ENCODE measurements at regions not wholly inside any gene's neighbourhood (a gene's known extent, or its start where the extent isn't known, plus 50 kb on each side); places are given as distances from the start of the nearest gene placed in this dataset.

DNA sequence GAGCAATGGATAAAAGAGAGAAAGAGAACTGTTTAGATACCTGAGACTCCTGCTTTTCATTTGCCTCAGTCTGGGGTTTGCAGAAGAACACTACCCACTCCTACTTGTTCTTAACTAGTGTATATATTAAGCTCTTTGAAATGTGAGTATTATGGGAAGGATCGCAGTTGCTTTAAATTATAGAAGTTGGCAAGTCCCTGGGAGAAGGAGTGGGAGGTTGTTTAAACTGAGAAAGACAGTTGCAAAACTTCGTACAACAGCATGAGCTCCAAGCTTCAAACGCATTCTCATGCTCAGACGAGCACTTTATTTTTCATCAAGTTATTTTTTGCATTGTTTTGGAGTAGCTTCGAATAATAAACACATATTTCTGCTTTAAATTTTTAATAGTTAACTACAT lies 88.1 kb upstream of the C1QTNF7 start:
- no peak overlapping the region for H3K4me3 ChIP-seq (ENCODE audit: low read depth, low read length)
- no peak overlapping the region for H3K27ac ChIP-seq
- H3K27me3 ChIP-seq (ENCODE audit: insufficient read depth, low read depth, severe bottlenecking), result no peaks in the 10 kb centered on the region
- no peaks in the 10 kb centered on the region for H3K9me3 ChIP-seq (ENCODE audit: severe bottlenecking)
- TF ChIP-seq, protein P1, sequence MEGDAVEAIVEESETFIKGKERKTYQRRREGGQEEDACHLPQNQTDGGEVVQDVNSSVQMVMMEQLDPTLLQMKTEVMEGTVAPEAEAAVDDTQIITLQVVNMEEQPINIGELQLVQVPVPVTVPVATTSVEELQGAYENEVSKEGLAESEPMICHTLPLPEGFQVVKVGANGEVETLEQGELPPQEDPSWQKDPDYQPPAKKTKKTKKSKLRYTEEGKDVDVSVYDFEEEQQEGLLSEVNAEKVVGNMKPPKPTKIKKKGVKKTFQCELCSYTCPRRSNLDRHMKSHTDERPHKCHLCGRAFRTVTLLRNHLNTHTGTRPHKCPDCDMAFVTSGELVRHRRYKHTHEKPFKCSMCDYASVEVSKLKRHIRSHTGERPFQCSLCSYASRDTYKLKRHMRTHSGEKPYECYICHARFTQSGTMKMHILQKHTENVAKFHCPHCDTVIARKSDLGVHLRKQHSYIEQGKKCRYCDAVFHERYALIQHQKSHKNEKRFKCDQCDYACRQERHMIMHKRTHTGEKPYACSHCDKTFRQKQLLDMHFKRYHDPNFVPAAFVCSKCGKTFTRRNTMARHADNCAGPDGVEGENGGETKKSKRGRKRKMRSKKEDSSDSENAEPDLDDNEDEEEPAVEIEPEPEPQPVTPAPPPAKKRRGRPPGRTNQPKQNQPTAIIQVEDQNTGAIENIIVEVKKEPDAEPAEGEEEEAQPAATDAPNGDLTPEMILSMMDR (IDR thresholded peaks at IDR 0.05; ENCODE audit: low read depth, low read length), result no peak
- DNase-seq, result no peak
- no peaks in the 10 kb centered on the region for H3K36me3 ChIP-seq

DNA sequence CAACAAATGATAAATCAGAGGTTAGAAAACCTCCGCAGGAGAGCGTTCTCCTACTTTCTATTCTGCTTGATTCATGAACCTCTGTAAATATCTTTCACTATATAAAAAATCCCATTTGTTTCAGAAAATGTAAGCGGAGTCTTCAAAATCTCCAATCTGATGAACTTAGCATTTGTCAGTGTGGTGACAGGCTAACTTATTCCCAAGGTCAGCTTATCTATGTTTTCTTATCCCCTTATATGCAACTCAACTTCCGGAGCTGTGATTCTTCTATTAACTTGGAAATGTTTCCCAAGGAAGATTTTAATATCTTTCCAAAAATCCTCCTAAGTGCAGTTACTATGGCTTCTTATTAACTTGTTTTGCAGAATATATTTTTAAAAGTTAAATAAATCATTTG lies 87.5 kb upstream of the C1QTNF7 start:
- Histone ChIP-seq H3K9me3 (ENCODE audit: severe bottlenecking) (no peaks in the 10 kb centered on the region), H3K4me3 (ENCODE audit: low read depth, low read length) (no peak overlapping the region), H3K36me3 (no peaks in the 10 kb centered on the region), H3K27me3 (ENCODE audit: insufficient read depth, low read depth, severe bottlenecking) (no peaks in the 10 kb centered on the region), H3K27ac (no peak overlapping the region)
- TF ChIP-seq, protein P1 (IDR thresholded peaks at IDR 0.05; ENCODE audit: low read depth, low read length), result no peak
- DNase-seq, result no peak

DNA sequence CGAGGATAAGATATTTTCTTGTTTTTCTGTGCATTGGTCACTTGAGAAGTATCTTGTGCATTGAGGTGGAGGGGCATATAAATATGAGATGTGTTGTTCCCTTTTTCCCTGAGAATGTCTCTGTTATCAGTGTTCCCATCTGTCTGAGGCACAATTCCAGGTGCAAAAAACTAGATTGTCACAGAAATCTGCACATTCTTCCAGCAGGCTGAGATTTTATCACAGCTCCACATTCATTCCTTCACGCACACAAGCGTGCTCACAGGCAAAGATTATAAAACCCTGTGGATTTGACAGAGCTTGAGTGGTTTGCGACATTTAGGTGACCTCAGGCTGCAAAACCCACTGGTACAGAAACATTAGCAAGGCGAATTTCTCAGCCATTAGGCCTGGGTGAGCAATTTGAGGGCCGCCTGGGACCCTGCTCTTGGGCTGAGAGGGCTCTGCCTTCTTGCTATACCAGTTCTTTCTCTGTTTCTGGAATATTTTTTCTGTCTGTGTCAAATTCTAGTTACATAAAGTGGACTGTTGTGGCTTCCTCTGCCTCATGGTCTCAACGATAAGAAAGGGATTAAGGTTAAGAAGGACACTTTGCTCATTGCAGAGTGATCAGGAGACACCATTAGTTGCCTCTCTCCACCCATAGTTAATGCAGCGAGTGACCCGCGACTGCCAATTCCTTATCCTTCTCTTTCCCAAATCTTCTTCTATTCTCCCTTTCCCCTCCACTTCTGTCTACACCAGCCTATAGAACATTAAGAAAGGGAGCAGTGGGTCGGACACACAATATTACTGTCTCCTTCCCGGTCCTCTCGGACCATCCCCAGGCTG lies 86.7 kb upstream of the C1QTNF7 start:
- H3K4me3 ChIP-seq (ENCODE audit: low read depth, low read length), result no peak overlapping the region
- H3K27me3 ChIP-seq (ENCODE audit: insufficient read depth, low read depth, severe bottlenecking), result no peaks in the 10 kb centered on the region
- TF ChIP-seq, protein P1 (IDR thresholded peaks at IDR 0.05; ENCODE audit: low read depth, low read length), result no peak
- no peaks in the 10 kb centered on the region for H3K9me3 ChIP-seq (ENCODE audit: severe bottlenecking)
- H3K36me3 ChIP-seq, result no peaks in the 10 kb centered on the region
- H3K27ac ChIP-seq, result peak overlapping the region; percentile 4; the same call in 1 of the 2 replicates
- peak; percentile 10 for DNase-seq

DNA sequence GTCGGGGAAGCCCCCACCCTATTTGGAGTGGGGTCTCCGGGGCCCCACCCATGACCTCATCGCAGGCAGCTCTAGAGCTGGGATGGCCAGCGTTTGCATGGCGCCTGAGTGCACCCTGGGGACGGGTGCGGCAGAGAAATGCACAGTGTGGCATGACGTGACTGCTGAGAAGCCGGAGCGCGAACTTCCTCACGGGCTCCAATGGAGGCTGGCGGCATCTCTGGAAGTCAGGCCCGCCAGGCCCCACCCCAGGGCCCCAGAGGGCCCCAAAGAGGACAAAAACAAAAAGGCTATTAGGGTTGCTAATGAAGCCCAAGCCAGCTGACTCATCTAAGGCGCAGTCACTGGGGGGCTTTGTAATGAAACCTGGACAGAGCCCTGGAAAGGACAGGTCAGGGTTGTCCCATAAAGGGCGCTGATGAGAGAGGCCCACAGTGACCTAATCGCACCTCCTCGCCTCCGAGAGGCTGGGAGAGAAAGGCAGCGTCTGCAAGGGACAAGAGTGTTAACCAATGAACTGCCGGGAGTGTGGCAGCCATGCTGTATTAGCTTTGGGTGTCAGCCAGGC lies 86.0 kb upstream of the C1QTNF7 start:
- no peaks in the 10 kb centered on the region for H3K36me3 ChIP-seq
- no peaks in the 10 kb centered on the region for H3K9me3 ChIP-seq (ENCODE audit: severe bottlenecking)
- TF ChIP-seq, protein P1 (IDR thresholded peaks at IDR 0.05; ENCODE audit: low read depth, low read length), result no peak
- H3K4me3 ChIP-seq (ENCODE audit: low read depth, low read length), result no peak overlapping the region
- DNase-seq, result no peak
- H3K27me3 ChIP-seq (ENCODE audit: insufficient read depth, low read depth, severe bottlenecking), result no peaks in the 10 kb centered on the region
- no peak overlapping the region; the same call in 1 of the 2 replicates for H3K27ac ChIP-seq

DNA sequence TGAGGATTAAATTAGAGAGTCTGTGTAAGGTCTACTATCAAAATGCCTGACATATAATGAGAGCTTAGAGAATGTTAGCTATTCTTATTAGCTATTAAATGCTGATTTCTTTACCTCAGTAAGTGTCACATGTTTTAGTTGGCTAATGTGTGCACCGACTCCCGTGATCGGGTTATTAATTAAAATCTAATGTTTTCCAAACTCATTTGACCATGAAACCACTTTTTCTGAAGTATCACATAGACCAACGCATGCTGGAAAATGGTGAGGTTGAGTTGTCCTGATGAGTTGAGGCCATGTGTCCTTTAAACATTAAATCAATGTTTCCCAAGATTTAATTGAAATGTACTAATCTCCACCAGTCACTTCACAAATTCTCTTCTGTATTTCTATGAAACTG lies 84.8 kb upstream of the C1QTNF7 start:
- Histone ChIP-seq H3K4me3 (ENCODE audit: low read depth, low read length) (no peak overlapping the region), H3K9me3 (ENCODE audit: severe bottlenecking) (no peaks in the 10 kb centered on the region), H3K27me3 (ENCODE audit: insufficient read depth, low read depth, severe bottlenecking) (no peaks in the 10 kb centered on the region), H3K27ac (no peak overlapping the region), H3K36me3 (no peaks in the 10 kb centered on the region)
- TF ChIP-seq, protein P1 (IDR thresholded peaks at IDR 0.05; ENCODE audit: low read depth, low read length), result no peak
- DNase-seq, result no peak

All from WERI-Rb-1 (cell line).